Tibial nerve (tissue), 4 donors: ENCODE measurements at regions not wholly inside any gene's neighbourhood (a gene's known extent, or its start where the extent isn't known, plus 50 kb on each side); places are given as distances from the start of the nearest gene placed in this dataset.

Experiments
- CTCF ChIP-seq, 5 experiments: fragments of 200-600 bp in 3 of 5; fragments of 450-650 bp in 2 of 5; sonication (generic) in 3 of 5; IDR thresholded peaks; one replicate each; pipeline ENCODE4 v1.5.1; 2016 to 2019; ENCODE audit warnings: antibody characterized with exemption in 5 of 5, mild to moderate bottlenecking in 3 of 5, moderate library complexity in 2 of 5
- EP300 ChIP-seq, 2 donors: sonication (generic); formaldehyde crosslinking; IDR thresholded peaks; one replicate each; pipeline ENCODE4 v1.6.1; 2017; ENCODE audit warnings: antibody characterized with exemption in 2 of 2, mild to moderate bottlenecking in 1 of 2
- POLR2A ChIP-seq, 2 donors: fragments of 450-650 bp; IDR thresholded peaks; one replicate each; pipeline ENCODE4 v1.6.1; 2017; ENCODE audit warnings: antibody characterized with exemption in 2 of 2, mild to moderate bottlenecking in 2 of 2, moderate library complexity in 2 of 2

GRCh38 chr14:71652368-71652767 is 279.9 kb upstream of the RGS6 start:
- TF ChIP-seq CTCF (IDR thresholded peaks at IDR 0.05) (no peak), POLR2A (IDR thresholded peaks at IDR 0.05) (no peak), EP300 (IDR thresholded peaks at IDR 0.05) (no peak)
